HEK293 (cell line): ENCODE measurements at regions not wholly inside any gene's neighbourhood (a gene's known extent, or its start where the extent isn't known, plus 50 kb on each side); places are given as distances from the start of the nearest gene placed in this dataset.

Source experiments
- PRDM2 ChIP-seq: fragments of 450-650 bp; formaldehyde crosslinking; IDR thresholded peaks from 2 replicates; pipeline ENCODE4 v1.5.1; 2016; ENCODE audit warnings: missing biosample characterization, missing genetic modification characterization, borderline replicate concordance
- SETDB1 ChIP-seq: IDR thresholded peaks from one replicate; pipeline ENCODE4 v1.6.1; 2017; ENCODE audit warnings: mild to moderate bottlenecking, low read length, moderate library complexity, mixed read lengths; ENCODE audit not compliant: insufficient read length
- YY2 ChIP-seq: fragments of 450-650 bp; formaldehyde crosslinking; IDR thresholded peaks from 2 replicates; pipeline ENCODE4 v1.5.1; 2016; ENCODE audit warnings: missing biosample characterization, missing genetic modification characterization
- ZNF174 ChIP-seq: fragments of 450-650 bp; formaldehyde crosslinking; IDR thresholded peaks from 2 replicates; pipeline ENCODE4 v1.5.0; 2017; ENCODE audit warnings: missing biosample characterization, mild to moderate bottlenecking, missing genetic modification characterization
- ZNF785 ChIP-seq: fragments of 450-650 bp; formaldehyde crosslinking; IDR thresholded peaks from 2 replicates; pipeline ENCODE4 v1.5.1; 2016; ENCODE audit warnings: missing biosample characterization, missing genetic modification characterization
- TF ChIP-seq, protein P1 (sequence below): fragments of 450-650 bp; formaldehyde crosslinking; IDR thresholded peaks from 2 replicates; pipeline ENCODE4 v1.5.1; 2016; ENCODE audit warnings: missing biosample characterization, missing genetic modification characterization

DNA sequence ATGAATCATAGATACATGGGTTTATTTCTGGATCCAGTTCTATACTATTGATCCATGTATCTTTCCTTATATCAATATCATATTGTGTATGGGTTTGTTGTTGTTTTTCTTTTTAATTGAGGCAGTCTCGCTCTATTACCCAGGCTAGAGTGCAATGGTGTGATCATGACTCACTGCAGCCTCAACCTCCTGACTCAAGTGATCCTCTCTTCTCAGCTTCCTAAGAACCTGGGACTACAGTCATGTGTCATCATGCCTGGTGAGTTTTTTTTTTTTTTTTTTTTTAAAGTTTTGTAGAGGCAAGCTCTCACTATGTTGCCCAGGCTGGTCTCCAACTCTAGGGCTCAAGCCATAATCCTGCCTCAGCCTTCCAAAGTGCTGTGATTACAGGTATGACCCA, 1589.4 kb upstream of the TENM4 start:
- TF ChIP-seq, protein P1, sequence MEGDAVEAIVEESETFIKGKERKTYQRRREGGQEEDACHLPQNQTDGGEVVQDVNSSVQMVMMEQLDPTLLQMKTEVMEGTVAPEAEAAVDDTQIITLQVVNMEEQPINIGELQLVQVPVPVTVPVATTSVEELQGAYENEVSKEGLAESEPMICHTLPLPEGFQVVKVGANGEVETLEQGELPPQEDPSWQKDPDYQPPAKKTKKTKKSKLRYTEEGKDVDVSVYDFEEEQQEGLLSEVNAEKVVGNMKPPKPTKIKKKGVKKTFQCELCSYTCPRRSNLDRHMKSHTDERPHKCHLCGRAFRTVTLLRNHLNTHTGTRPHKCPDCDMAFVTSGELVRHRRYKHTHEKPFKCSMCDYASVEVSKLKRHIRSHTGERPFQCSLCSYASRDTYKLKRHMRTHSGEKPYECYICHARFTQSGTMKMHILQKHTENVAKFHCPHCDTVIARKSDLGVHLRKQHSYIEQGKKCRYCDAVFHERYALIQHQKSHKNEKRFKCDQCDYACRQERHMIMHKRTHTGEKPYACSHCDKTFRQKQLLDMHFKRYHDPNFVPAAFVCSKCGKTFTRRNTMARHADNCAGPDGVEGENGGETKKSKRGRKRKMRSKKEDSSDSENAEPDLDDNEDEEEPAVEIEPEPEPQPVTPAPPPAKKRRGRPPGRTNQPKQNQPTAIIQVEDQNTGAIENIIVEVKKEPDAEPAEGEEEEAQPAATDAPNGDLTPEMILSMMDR: no peak
- no peak for TF ChIP-seq ZNF174 (tag by site-specific recombination)
- no peak for TF ChIP-seq PRDM2
- no peak for TF ChIP-seq YY2 (tag by site-specific recombination)
- TF ChIP-seq SETDB1: no peak
- no peak for TF ChIP-seq ZNF785 (tag by site-specific recombination)
